ENCODE measurements at regions not wholly inside any gene's neighbourhood (a gene's known extent, or its start where the extent isn't known, plus 50 kb on each side); places are given as distances from the start of the nearest gene placed in this dataset.
"Not testable (repeated sequence)": the region's sequence is repeated elsewhere in the genome, so short reads cannot be mapped to it uniquely, and the experiment has no call there.

DNA sequence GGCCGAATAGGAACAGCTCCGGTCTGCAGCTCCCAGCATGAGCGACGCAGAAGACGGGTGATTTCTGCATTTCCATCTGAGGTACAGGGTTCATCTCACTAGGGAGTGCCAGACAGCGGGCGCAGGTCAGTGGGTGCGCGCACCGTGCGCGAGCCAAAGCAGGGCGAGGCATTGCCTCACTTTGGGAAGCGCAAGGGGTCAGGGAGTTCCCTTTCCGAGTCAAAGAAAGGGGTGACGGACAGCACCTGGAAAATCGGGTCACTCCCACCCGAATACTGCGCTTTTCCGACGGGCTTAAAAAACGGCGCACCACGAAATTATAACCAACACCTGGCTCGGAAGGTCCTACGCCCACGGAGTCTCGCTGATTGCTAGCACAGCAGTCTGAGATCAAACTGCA is 386.8 kb upstream of the SPHKAP start:
- DNase-seq: not testable (repeated sequence)

- DNase-seq: no peak
Observed at GRCh38 chr2:228561816-228562215, 380.3 kb upstream of the SPHKAP start.

DNA sequence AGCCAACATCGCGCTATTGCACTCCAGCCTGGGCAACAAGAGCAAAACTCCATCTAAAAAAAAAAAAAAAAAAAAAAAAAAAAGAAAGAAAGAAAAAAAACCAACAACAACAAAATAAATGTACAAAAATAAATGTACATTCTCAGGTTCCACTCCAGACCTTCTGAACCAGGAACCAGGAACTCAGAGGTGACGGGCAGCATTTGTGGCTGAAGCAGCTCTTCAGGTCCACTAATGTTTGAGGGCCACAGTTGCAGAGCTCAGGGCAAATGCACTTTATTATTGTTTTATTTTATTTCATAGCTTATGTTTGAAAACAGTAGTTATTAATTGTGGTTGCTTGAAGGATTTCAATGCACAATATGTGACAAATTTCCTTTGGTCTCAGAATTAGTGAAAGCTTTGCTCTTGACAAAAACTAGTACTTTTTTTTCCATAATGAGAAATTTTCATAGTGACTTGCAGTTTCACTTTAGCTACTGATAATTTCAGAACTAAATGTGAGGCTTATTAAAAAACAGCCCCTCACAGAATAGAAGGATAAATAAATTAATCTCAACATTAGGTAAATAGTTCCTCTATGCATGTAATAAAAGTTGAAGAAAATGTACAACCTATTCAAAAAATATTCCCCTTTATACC is 378.4 kb upstream of the SPHKAP start:
- DNase-seq: no peak

DNA sequence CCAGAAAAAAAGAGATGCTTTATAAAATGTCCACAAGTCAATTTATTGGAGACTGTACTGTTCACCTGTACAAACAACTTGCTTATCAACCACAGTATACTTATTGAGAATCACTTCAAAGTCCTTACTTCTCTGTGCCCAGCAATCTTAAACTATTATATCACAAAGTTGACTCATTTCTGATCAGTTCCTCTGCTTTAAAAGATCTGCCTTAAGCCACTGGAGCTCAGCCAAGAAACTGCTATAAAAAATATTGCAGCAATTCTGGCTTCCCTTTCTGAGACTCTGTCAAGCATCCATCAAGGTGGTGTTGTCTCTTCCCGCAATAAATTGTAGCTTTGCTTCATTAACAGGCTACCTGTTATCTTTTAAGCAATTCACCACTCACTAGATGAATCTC is 375.2 kb upstream of the SPHKAP start:
- no peak for DNase-seq

GRCh38 chr2:228549441-228550007 is 368.0 kb upstream of the SPHKAP start:
- DNase-seq: no peak

GRCh38 chr2:228548230-228548629 is 366.7 kb upstream of the SPHKAP start:
- no peak for DNase-seq

DNA sequence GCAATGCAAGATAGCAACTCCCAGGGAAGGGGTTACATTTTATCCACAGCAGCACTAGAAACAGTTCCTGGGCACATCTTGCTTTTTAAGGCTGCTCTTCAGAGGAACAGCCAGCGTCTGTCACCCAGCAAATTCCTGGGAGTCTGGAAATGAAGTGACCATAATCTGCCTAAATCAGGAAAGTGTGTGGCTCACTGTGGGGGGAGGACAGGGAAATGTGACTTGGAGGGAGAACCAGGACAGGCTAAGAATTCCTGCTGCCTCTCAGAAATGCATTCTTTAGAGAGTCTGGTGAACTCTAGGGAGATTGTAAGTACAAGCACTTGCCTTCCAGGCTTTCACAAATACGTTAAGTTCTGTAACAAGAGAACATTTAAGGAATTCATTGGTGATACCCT is 364.3 kb upstream of the SPHKAP start:
- DNase-seq: no peak

GRCh38 chr2:228545041-228545747 is 363.7 kb upstream of the SPHKAP start:
- DNase-seq: no peak

DNA sequence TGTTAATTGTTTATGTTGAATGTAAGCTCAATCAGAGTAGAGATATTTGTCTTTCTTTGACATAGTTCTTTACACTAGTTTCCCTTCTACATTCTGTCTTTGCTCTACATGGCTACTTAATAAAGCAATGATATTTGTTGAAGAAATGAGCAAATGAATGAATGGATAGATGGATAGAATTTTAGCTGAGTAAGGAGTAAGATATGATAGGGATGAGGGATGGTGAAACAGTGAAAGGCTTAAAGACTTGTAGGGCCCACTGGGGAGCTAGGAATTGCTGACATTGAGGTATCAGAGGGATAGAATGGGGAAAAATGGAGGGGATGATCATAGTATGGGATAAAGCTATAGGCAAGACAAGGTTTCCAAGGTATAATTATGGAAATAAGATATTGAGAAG is 361.6 kb upstream of the SPHKAP start:
- no peak for DNase-seq

- no peak for DNase-seq
Observed at GRCh38 chr2:228542277-228542676, 360.8 kb upstream of the SPHKAP start.

DNA sequence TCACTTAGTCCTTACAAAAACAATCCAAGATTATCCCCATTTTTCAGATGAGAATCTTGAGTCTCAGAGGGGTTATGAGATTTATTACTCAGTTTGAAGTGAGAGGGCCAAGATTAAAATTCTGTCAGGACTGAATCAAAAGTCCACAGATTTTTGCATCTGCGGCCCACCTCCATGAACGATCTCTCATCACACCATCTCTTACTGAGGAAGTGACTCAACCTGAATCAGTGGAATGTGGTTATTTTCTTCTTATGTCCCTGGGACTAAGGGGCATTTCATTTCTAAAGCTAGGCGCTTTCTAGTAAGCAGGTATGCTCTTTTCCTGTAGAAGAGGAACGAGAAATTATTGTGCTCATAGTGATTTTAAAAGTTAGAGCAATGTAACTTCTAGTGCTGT is 360.3 kb upstream of the SPHKAP start:
- no peak for DNase-seq

DNA sequence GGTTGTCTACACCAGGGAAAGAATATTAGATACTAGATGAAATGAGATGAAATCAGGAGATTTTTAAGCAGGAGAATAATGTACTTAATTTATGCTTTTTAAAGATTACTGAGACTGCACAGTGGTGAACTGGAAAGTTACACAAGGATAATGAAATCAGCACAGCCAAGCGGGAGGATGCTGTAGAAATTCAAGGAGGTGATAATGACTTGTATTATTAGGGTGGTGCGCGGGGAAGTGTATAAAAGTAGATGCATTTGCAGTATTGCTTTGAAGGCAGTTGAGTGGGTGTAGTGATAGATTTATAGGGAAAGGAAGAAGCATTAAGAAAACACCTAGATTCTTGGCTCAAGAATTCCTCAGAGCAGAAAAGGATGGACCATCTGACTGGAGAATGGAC is 359.5 kb upstream of the SPHKAP start:
- no peak for DNase-seq

DNA sequence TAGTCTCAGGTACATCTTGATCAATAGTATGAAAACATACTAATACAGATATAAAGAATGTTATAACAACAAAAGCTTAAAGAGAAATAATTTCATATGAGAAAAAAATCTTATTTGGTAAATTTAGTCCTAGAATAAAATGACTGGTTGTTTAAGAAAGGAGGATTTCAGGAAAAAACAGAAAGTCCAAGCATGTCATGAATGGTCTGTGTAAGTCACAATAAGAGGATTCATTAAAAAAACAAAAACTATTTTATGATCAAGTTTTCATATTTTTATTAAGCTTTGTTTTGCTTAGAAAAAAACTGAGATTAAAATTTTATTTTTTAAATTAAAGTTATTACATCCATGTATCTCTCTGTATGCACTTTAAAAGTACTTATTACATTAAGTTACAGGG is 353.9 kb upstream of the SPHKAP start:
- DNase-seq: no peak

GRCh38 chr2:228533156-228533555 is 351.7 kb upstream of the SPHKAP start:
- DNase-seq: no peak

- DNase-seq: no peak
Observed at GRCh38 chr2:228532233-228532632, 350.7 kb upstream of the SPHKAP start.

- no peak for DNase-seq
Observed at GRCh38 chr2:228527197-228527881, 345.9 kb upstream of the SPHKAP start.

- DNase-seq: no peak
Observed at GRCh38 chr2:228526687-228527086, 345.2 kb upstream of the SPHKAP start.

DNA sequence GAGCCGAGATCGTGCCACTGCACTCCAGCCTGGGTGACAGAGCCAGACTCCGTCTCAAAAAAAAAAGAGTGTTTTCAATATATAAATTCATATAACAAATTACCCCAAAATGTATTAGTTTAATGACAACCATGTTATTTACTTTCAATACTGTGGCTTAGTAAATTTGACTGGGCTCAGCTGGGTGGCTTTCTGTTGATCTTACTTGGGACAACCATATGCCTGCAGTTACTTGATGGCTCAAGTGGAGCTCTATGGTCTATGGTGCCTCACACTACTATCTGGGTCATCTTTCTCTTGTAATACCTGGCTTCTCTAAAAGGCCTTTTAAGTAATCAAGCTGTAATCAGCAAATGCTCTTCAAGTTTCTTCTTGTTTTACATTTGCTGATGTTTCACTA is 341.5 kb upstream of the SPHKAP start:
- no peak for DNase-seq

DNA sequence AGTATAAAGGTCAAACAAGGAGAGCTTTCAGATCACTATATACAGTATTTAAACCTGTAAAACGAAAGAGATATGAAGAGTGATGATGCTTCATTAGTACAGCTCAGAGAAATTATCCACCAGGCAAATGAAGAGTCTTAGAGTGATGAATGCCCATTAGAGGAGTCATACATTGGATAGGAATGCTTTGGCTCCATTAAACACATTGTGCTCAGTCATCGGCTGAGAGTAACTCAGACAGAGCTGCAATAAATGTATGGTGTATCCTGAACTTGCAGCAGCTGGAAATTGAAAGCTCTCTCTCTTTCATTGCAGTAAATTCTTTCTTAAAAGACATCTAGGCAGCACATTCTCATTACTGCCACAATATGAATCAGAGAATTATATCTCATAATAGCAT is 340.8 kb upstream of the SPHKAP start:
- no peak for DNase-seq

DNA sequence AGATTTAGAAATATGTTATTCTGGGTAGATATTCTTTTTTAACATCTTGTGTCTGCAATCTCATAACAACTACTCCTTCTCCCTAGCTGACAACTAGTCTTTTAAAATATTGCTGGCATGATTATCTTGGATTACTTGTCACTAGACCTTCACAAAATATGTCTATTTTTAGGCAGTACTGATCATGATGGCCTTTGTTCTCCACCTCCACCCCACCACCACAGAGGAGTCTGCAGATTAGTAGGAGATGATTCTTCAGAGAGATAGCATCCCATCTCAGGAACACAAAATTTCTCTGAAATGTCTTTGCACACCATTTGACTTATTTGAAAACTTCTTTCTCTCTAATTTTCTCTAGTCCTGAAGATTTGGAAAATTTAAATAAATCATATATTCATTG is 338.1 kb upstream of the SPHKAP start:
- DNase-seq: no peak

- no peak for DNase-seq
Observed at GRCh38 chr2:228516019-228516418, 334.5 kb upstream of the SPHKAP start.

DNA sequence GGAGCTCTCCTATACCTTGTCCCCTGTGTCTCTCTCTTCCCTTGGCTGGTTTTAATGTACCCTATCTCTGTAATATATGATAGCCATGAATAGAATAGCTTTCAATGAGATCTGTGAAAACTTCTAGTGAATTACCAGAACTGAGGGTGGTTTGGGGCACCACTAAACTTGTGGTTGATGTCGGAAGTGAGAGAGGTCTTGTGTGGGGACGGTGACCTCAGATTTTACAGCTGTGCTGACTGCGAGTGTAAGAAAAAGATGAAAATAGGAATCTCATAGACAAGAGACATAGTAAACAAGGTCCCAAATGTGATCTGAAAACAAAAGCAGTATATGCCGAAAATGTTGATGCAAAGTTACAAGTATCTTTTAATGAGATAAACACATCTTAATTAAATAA is 332.0 kb upstream of the SPHKAP start:
- DNase-seq: not testable (repeated sequence)

- no peak for DNase-seq
Observed at GRCh38 chr2:228509021-228509420, 327.5 kb upstream of the SPHKAP start.

DNA sequence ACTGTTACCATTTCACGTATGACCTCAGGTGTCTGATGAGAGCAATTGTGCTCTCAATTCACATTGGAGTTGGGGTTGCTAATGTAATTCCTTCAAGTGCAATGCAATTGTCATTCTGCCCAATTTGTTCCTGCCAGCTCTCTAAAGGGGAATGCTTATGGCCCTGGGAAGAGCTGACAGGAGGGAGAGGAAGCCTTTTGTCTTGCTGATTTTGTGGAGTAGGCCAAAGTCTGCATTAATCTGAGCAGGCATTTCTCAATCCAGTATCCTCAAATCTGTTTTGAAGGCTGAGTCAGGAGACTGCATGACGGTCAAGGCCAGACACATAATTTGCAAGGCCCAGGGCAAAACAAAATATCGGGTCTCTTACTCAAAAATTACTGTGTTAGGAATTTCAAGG is 326.4 kb upstream of the SPHKAP start:
- DNase-seq: no peak
